ENCODE measurements at regions not wholly inside any gene's neighbourhood (a gene's known extent, or its start where the extent isn't known, plus 50 kb on each side); places are given as distances from the start of the nearest gene placed in this dataset.

DNA sequence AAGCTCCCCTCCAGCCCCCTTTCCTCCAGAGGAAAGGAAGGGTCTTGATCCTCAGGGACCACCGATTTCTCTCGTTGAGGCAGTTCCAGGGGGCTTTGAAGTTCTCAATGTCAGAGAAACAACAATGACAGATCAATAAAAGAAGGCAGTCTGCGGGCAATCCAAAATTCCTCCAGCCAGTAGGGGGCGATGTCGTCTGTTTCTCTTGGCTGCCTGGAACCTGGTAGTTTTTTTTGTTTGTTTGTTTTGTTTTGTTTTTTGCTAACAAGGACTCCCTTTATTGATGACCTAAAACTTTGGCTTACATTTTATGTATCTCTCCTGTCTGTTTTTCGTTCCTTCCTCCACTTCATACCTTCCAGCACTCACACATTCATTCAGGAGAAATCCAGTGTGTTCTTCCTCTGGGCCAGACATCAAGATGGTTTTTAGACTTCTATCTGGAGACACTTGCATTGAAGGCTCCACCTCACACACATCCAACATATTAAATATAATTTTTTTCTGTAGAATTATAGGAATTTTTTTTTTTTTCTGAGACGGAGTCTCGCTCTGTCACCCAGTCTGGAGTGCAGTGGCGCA, 276.6 kb downstream of the RPLP1 start:
- no peak for TF ChIP-seq POLR2A (IDR thresholded peaks at IDR 0.05; ENCODE audit: low read length)
- no peak for TF ChIP-seq GATA1 (IDR thresholded peaks at IDR 0.05; ENCODE audit: low read depth, low read length)
- peak; percentile 26 to 66 for DNase-seq

GRCh38 chr15:69730281-69731080, 277.9 kb downstream of the RPLP1 start:
- no peak for TF ChIP-seq GATA1 (IDR thresholded peaks at IDR 0.05; ENCODE audit: low read depth, low read length)
- TF ChIP-seq POLR2A (IDR thresholded peaks at IDR 0.05; ENCODE audit: low read length) = no peak
- DNase-seq = no peak

DNA sequence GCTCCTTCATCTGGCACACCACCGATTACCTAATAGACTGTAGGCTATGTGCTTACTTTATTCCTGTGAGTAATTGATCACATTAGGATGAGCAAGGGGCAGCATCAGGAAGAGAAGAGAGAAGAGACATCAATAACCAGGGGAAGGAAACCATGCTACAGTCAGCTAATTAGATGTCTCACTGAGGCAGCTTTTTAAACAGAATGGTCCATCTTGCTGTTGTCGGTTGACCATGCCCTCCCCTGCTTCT, 278.4 kb downstream of the RPLP1 start:
- TF ChIP-seq GATA1 (IDR thresholded peaks at IDR 0.05; ENCODE audit: low read depth, low read length) (no peak), POLR2A (IDR thresholded peaks at IDR 0.05; ENCODE audit: low read length) (no peak)
- no peak for DNase-seq

DNA sequence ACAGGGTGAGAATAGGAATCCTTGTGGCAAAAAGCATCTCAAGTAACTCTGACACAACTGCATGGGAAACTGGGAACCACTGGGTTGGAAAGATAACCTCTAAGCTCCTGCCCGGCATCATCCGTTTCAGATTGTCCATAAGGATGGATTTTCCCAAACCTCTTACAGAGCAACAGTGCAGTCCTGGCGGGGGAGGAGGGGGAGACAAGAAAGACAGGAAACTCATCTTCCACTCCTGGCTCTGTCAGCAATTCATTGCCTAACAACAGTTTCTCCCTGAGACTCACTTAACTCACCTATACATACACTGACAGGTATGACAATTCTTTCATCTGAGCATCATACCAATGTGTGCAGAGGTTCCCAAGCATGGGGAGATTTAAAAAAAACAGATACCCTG, 279.0 kb downstream of the RPLP1 start:
- DNase-seq = no peak
- TF ChIP-seq GATA1 (IDR thresholded peaks at IDR 0.05; ENCODE audit: low read depth, low read length) (no peak), POLR2A (IDR thresholded peaks at IDR 0.05; ENCODE audit: low read length) (no peak)

GRCh38 chr15:69732133-69732532, 279.5 kb downstream of the RPLP1 start:
- TF ChIP-seq GATA1 (IDR thresholded peaks at IDR 0.05; ENCODE audit: low read depth, low read length) (no peak), POLR2A (IDR thresholded peaks at IDR 0.05; ENCODE audit: low read length) (no peak)
- DNase-seq = no peak

- TF ChIP-seq POLR2A (IDR thresholded peaks at IDR 0.05; ENCODE audit: low read length) (no peak), GATA1 (IDR thresholded peaks at IDR 0.05; ENCODE audit: low read depth, low read length) (no peak)
- DNase-seq = no peak
Measured at GRCh38 chr15:69734699-69735098, 282.1 kb downstream of the RPLP1 start.

DNA sequence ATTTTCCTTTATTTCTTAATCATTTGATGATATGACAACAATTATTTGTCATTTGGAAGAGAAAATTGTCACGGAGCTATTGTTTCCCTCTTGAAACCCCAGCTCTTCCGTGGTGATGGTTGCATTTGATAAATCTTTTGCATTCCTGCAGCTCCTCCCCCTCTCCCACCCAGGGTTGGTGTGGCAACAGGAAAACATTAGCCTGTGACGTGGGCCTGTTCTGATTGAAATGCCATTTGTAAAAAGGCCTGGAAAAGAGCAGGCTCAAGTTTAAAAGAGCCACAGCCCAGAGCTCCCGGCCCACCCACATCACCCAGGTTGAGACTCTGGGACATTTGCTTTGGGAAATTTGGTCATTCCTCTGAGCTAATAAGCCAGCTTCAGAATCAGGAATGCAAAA, 282.5 kb downstream of the RPLP1 start:
- TF ChIP-seq GATA1 (IDR thresholded peaks at IDR 0.05; ENCODE audit: low read depth, low read length) = no peak
- no peak for TF ChIP-seq POLR2A (IDR thresholded peaks at IDR 0.05; ENCODE audit: low read length)
- DNase-seq = no peak

DNA sequence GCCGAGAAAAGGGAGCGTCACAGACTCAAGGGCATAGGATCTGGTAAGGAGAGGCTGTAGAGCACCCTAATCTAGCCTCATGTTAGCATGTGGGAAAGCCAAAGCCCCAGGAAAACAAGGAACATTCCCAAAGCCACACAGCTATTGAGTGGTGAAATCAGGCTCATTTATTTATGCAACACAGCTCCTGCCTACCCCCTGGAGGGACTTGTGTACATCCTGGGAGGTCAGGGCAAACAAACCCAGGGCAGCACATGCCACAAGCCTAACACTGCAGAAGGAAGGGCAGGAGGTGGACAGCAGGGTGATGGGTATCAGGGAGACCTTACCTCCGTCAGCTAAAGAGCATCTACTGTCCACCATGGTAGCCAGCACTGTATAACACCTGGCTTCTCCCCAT, 283.5 kb downstream of the RPLP1 start:
- TF ChIP-seq POLR2A (IDR thresholded peaks at IDR 0.05; ENCODE audit: low read length) (no peak), GATA1 (IDR thresholded peaks at IDR 0.05; ENCODE audit: low read depth, low read length) (no peak)

GRCh38 chr15:69737916-69738315, 285.3 kb downstream of the RPLP1 start:
- TF ChIP-seq POLR2A (IDR thresholded peaks at IDR 0.05; ENCODE audit: low read length) (no peak), GATA1 (IDR thresholded peaks at IDR 0.05; ENCODE audit: low read depth, low read length) (no peak)
- no peak for DNase-seq

More for the DNA sequence above, 283.5 kb downstream of the RPLP1 start:
- DNase-seq = no peak

- DNase-seq = no peak
- TF ChIP-seq POLR2A (IDR thresholded peaks at IDR 0.05; ENCODE audit: low read length) (no peak), GATA1 (IDR thresholded peaks at IDR 0.05; ENCODE audit: low read depth, low read length) (no peak)
Measured at GRCh38 chr15:69740684-69741083, 288.1 kb downstream of the RPLP1 start.

- no peak for DNase-seq
- TF ChIP-seq GATA1 (IDR thresholded peaks at IDR 0.05; ENCODE audit: low read depth, low read length) (no peak), POLR2A (IDR thresholded peaks at IDR 0.05; ENCODE audit: low read length) (no peak)
Measured at GRCh38 chr15:69742361-69742760, 289.7 kb downstream of the RPLP1 start.

GRCh38 chr15:69743091-69743490, 290.5 kb downstream of the RPLP1 start:
- no peak for TF ChIP-seq POLR2A (IDR thresholded peaks at IDR 0.05; ENCODE audit: low read length)
- TF ChIP-seq GATA1 (IDR thresholded peaks at IDR 0.05; ENCODE audit: low read depth, low read length) = no peak
- no peak for DNase-seq

DNA sequence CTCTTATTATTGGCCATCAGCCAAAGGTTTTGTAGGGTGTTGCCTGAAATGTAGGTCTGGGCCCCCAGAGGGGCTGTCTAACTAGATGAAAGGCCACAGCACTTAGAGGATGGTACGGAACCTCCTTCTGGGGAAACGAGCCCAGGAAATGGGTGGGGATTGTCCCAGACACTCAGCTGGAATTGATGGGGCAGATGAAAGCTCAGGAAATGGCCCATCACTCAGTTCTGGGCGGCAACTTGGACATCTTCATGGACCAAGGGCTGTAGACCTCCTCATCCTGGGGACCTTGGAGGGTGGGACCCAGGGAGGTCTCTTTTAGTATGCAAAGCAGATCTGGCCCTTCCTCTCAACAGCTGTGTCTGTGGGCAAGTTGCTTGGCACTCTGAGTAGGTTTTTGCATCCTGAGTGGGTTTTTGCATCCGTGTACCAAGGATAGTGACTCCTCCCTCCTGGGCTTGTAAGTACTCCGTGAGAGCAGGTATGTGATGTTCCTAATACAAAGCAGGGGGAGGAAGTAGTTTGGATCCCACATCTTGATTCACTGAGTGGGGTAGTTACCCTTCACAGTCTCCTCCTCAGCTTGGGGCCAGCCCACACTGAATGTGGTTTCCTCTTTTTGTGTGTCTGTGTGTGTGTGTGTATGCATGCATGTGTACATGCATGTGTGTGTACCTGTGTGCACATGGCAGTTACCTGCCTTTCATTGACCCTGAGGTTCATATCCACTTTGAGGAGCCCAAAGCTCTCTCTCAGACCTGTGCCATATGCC, 292.0 kb downstream of the RPLP1 start:
- no peak for DNase-seq
- TF ChIP-seq POLR2A (IDR thresholded peaks at IDR 0.05; ENCODE audit: low read length) (no peak), GATA1 (IDR thresholded peaks at IDR 0.05; ENCODE audit: low read depth, low read length) (no peak)

GRCh38 chr15:69747193-69747592, 294.6 kb downstream of the RPLP1 start:
- TF ChIP-seq POLR2A (IDR thresholded peaks at IDR 0.05; ENCODE audit: low read length) = no peak
- TF ChIP-seq GATA1 (IDR thresholded peaks at IDR 0.05; ENCODE audit: low read depth, low read length) = no peak
- no peak for DNase-seq

DNA sequence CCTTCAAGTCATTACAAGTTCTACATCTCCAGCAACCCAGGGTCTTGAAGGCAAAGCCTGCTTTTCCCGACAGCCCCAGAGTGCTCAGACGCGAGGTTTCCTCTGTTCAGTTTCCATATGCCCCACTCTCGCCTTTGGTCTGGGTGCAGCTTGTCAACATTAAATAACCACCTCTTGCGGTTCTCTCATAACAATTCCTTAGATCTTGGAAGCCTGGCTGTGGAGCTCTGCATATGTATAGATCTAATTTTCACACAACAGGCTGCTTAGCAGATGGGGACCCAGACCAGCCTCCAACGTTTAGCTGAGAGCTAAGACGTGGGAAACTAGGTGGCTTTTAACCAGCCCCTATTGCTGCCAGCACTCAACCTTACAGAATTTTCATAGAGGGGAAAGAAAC, 295.5 kb downstream of the RPLP1 start:
- no peak for DNase-seq
- no peak for TF ChIP-seq GATA1 (IDR thresholded peaks at IDR 0.05; ENCODE audit: low read depth, low read length)
- no peak for TF ChIP-seq POLR2A (IDR thresholded peaks at IDR 0.05; ENCODE audit: low read length)
